Inflammatory macrophage (primary cell): ENCODE measurements at regions not wholly inside any gene's neighbourhood (a gene's known extent, or its start where the extent isn't known, plus 50 kb on each side); places are given as distances from the start of the nearest gene placed in this dataset.
"Not testable (repeated sequence)": the region's sequence is repeated elsewhere in the genome, so short reads cannot be mapped to it uniquely, and the experiment has no call there.

Experiments used
- DNase-seq, 2 donors: peaks; one replicate each; pipeline ENCODE4 v3.0.0-alpha.2; 2020 to 2022

- no peak for DNase-seq
Observed at GRCh38 chr1:56147459-56147858, 431.9 kb downstream of the PLPP3 start.

- DNase-seq = no peak
Observed at GRCh38 chr1:56147034-56147433, 432.3 kb downstream of the PLPP3 start.

- DNase-seq = no peak
Observed at GRCh38 chr1:56146449-56146848, 432.9 kb downstream of the PLPP3 start.

GRCh38 chr1:56145581-56145980, 433.8 kb downstream of the PLPP3 start:
- DNase-seq = no peak

GRCh38 chr1:56142301-56142700, 437.1 kb downstream of the PLPP3 start:
- DNase-seq = no peak

GRCh38 chr1:56139836-56140235, 439.5 kb downstream of the PLPP3 start:
- DNase-seq = no peak

- no peak for DNase-seq
Observed at GRCh38 chr1:56137521-56138505, 441.6 kb downstream of the PLPP3 start.

GRCh38 chr1:56137090-56137489, 442.3 kb downstream of the PLPP3 start:
- no peak for DNase-seq

- DNase-seq = no peak
Observed at GRCh38 chr1:56135864-56136147, 443.6 kb downstream of the PLPP3 start.

GRCh38 chr1:56135069-56135863, 444.1 kb downstream of the PLPP3 start:
- no peak for DNase-seq

GRCh38 chr1:56133522-56134472, 445.6 kb downstream of the PLPP3 start:
- DNase-seq = no peak

GRCh38 chr1:56132520-56132919, 446.8 kb downstream of the PLPP3 start:
- no peak for DNase-seq

- no peak for DNase-seq
Observed at GRCh38 chr1:56129837-56130236, 449.5 kb downstream of the PLPP3 start.

GRCh38 chr1:56125316-56125715, 454.0 kb downstream of the PLPP3 start:
- no peak for DNase-seq

- no peak for DNase-seq
Observed at GRCh38 chr1:56123826-56124225, 455.5 kb downstream of the PLPP3 start.

GRCh38 chr1:56123421-56123820, 455.9 kb downstream of the PLPP3 start:
- DNase-seq = no peak

GRCh38 chr1:56120021-56120420, 459.3 kb downstream of the PLPP3 start:
- peak; percentile 24 to 28 for DNase-seq

GRCh38 chr1:56118676-56119075, 460.7 kb downstream of the PLPP3 start:
- DNase-seq = not testable (repeated sequence)

GRCh38 chr1:56115701-56116100, 463.7 kb downstream of the PLPP3 start:
- DNase-seq = no peak

- DNase-seq = no peak
Observed at GRCh38 chr1:56113679-56114078, 465.7 kb downstream of the PLPP3 start.

GRCh38 chr1:56107275-56107638, 472.1 kb downstream of the PLPP3 start:
- DNase-seq = no peak

- DNase-seq = no peak
Observed at GRCh38 chr1:56106531-56107274, 472.7 kb downstream of the PLPP3 start.
